Progenitor cell of endocrine pancreas (in vitro differentiated cells): ENCODE measurements at regions not wholly inside any gene's neighbourhood (a gene's known extent, or its start where the extent isn't known, plus 50 kb on each side); places are given as distances from the start of the nearest gene placed in this dataset.

Experiments used
- DNase-seq: peaks from one replicate; pipeline ENCODE4 v3.0.0; 2021; ENCODE audit warnings: low spot score; ENCODE audit not compliant: unreplicated experiment
- H3K27ac Mint-ChIP-seq: 2 replicates; pipeline ENCODE4 v1.8.0; 2021; ENCODE audit warnings: mild to moderate bottlenecking, moderate library complexity, mixed read lengths
- H3K27me3 Mint-ChIP-seq: 2 replicates; pipeline ENCODE4 v1.8.0; 2021; ENCODE audit warnings: mixed read lengths
- H3K36me3 Mint-ChIP-seq: 2 replicates; pipeline ENCODE4 v1.8.0; 2022; ENCODE audit warnings: mixed read lengths; ENCODE audit not compliant: insufficient read depth
- H3K4me1 Mint-ChIP-seq: 2 replicates; pipeline ENCODE4 v1.8.0; 2021; ENCODE audit warnings: low read depth, mixed read lengths
- H3K4me3 Mint-ChIP-seq: 2 replicates; pipeline ENCODE4 v1.8.0; 2021; ENCODE audit warnings: low read depth, mild to moderate bottlenecking, moderate library complexity, mixed read lengths
- H3K9me3 Mint-ChIP-seq: 2 replicates; pipeline ENCODE4 v1.8.0; 2021; ENCODE audit warnings: low read depth, mixed read lengths
- TF ChIP-seq, protein P1 (sequence below): fragments of 200-600 bp; sonication (generic); IDR thresholded peaks from one replicate; pipeline ENCODE4 v1.5.0; 2021; ENCODE audit warnings: antibody characterized with exemption, mild to moderate bottlenecking; ENCODE audit not compliant: unreplicated experiment

DNA sequence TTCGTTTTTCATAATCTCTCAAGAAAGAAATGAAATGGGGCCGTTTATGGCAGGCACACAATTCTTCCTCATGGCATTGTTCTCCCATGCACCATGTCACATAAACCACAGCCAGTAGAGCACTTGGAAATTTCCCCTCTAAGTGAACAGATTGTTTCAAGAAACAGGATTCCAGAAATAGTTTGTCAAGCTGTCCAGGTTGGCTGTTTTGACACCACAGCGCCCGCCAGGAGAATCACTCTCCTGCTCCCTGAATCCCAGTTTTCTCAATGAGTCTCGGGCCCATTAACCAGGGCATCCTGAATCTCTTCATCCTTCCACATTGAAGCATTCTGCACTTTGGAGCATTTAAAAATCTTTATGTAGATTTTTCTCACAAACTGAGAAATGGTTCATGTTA is 172.2 kb upstream of the NEBL start:
- TF ChIP-seq, protein P1, sequence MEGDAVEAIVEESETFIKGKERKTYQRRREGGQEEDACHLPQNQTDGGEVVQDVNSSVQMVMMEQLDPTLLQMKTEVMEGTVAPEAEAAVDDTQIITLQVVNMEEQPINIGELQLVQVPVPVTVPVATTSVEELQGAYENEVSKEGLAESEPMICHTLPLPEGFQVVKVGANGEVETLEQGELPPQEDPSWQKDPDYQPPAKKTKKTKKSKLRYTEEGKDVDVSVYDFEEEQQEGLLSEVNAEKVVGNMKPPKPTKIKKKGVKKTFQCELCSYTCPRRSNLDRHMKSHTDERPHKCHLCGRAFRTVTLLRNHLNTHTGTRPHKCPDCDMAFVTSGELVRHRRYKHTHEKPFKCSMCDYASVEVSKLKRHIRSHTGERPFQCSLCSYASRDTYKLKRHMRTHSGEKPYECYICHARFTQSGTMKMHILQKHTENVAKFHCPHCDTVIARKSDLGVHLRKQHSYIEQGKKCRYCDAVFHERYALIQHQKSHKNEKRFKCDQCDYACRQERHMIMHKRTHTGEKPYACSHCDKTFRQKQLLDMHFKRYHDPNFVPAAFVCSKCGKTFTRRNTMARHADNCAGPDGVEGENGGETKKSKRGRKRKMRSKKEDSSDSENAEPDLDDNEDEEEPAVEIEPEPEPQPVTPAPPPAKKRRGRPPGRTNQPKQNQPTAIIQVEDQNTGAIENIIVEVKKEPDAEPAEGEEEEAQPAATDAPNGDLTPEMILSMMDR, result no peak
- no peak for DNase-seq
- Mint-ChIP-seq H3K27ac (no peak overlapping the region), H3K4me3 (no peak overlapping the region), H3K4me1 (no peaks in the 10 kb centered on the region), H3K9me3 (no peaks in the 10 kb centered on the region), H3K27me3 (no peaks in the 10 kb centered on the region), H3K36me3 (no peaks in the 10 kb centered on the region)

DNA sequence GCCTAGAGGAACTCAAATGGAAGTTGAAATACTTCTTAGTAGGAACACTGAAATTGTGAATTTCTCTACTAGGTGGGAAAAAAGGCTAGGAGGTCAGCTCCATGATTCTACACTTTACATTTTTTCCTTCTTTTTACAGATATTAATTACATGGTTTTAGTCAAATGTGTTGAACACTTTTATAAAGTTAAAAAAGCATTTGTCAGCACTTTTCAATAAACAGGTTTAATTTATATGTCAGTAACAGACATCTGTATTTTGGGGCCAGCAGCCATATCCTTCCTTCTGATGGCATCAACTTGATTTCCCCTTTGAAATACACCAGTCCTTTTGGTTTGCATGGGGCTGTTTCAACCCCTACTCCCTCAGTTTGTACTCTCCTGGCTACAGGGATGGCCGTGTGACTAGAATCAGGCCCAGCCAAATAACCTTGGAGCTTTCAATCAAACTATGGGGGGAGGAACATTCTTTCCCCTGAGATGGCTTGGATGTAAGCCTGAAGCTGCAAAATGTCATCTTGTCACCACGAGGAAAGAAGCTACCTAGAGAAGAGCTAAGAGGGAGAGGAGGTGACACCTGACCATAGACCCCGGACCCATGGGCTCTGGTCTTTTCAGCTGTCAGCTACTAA is 171.0 kb upstream of the NEBL start:
- Mint-ChIP-seq H3K4me1 (no peaks in the 10 kb centered on the region), H3K9me3 (no peaks in the 10 kb centered on the region), H3K27me3 (no peaks in the 10 kb centered on the region), H3K4me3 (no peak overlapping the region), H3K27ac (no peak overlapping the region), H3K36me3 (no peaks in the 10 kb centered on the region)
- TF ChIP-seq, protein P1, result no peak
- no peak for DNase-seq

DNA sequence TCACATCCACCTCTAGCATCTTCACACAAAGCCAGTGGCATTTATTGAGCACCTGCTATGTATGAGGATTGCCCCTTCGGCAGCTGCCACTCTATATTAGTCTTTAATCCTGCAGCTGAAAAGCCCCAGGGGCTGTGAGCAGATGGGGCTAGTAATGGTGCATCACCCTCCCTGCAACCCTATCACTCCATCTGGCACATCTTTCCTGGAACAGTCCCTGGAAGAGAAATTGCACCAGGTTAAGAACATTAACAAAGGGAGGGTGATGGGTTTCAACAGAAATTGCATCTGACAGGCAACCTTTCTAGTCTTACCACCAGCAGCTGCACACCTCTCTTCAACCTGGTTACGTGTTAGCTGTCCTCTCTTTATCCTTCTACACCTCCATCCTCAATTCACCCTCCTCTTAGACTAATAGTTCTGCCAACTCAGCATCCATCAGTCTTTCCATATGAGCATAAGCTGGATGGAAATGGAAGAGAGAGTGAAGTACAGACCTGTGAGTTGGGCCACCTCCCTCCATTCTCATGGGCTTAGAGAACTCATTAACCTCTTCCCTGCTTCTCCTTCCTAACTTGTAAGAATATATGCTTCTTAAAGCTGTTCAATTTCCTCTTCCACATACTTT is 168.6 kb upstream of the NEBL start:
- no peak overlapping the region for H3K4me3 Mint-ChIP-seq
- peaks cover 6% of the 10 kb centered on the region for H3K4me1 Mint-ChIP-seq
- no peaks in the 10 kb centered on the region for H3K36me3 Mint-ChIP-seq
- no peaks in the 10 kb centered on the region for H3K9me3 Mint-ChIP-seq
- DNase-seq, result no peak
- TF ChIP-seq, protein P1, result no peak
- H3K27ac Mint-ChIP-seq, result no peak overlapping the region
- H3K27me3 Mint-ChIP-seq, result no peaks in the 10 kb centered on the region

DNA sequence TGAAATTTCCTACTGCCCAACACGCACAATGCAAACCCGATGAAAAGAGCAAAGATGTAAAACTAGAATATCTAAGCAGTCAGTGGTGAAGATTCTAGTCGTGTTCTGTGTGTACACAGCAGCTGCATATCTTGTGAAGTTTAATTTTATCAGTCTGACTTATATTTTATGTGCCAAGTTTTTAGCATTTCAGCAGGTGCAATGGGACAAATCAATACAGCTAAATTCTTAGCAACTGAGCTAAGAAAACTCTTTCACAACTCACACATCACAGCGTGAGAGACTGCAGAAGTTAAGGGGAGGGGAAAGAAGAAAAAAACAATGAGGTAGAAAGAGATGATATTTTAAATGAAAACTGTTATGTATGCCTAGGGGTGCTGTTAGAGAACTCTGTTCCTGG is 164.9 kb upstream of the NEBL start:
- DNase-seq, result no peak
- TF ChIP-seq, protein P1, result no peak

DNA sequence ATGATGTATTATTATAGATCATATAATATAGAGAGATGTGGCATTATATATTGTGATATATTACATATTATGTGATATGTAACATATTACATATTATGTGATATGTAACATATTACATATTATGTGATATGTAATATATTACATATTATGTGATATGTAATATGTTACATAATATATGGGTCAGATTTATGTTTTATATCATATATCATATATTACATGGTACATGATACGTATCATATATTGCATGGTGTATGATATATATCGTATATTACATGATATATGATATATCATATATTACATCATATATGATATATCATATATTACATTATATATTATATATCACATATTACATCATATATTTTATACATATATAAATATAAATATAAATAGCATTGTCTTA is 164.1 kb upstream of the NEBL start:
- H3K27ac Mint-ChIP-seq, result no peak overlapping the region
- H3K9me3 Mint-ChIP-seq, result peaks cover 4% of the 10 kb centered on the region
- no peak overlapping the region for H3K4me3 Mint-ChIP-seq
- no peaks in the 10 kb centered on the region for H3K27me3 Mint-ChIP-seq
- peaks cover 6% of the 10 kb centered on the region for H3K4me1 Mint-ChIP-seq
- TF ChIP-seq, protein P1, result no peak
- no peak for DNase-seq
- H3K36me3 Mint-ChIP-seq, result peaks cover 4% of the 10 kb centered on the region

More for the DNA sequence above, 164.9 kb upstream of the NEBL start:
- Mint-ChIP-seq H3K36me3 (peaks cover 4% of the 10 kb centered on the region), H3K27me3 (no peaks in the 10 kb centered on the region), H3K4me3 (no peak overlapping the region), H3K27ac (no peak overlapping the region), H3K4me1 (peaks cover 6% of the 10 kb centered on the region), H3K9me3 (peaks cover 4% of the 10 kb centered on the region)
